ENCODE measurements at regions not wholly inside any gene's neighbourhood (a gene's known extent, or its start where the extent isn't known, plus 50 kb on each side); places are given as distances from the start of the nearest gene placed in this dataset.

GRCh38 chr22:48639021-48639795, 1188.5 kb downstream of the BRD1 start:
- TF ChIP-seq CTCF (IDR thresholded peaks at IDR 0.05; ENCODE audit: low read depth, low read length, missing control alignments): no peak
- in situ Hi-C loops (cut with HindIII; ENCODE audit: low sequenced_read_pairs): no loop called here

GRCh38 chr22:48637231-48637630, 1190.4 kb downstream of the BRD1 start:
- no peak for DNase-seq (ENCODE audit: low read depth)
- no peak overlapping the region for H3K4me3 ChIP-seq (ENCODE audit: low read depth, low read length)
- no peak for TF ChIP-seq CTCF (IDR thresholded peaks at IDR 0.05; ENCODE audit: low read depth, low read length, missing control alignments)
- in situ Hi-C loops (cut with HindIII; ENCODE audit: low sequenced_read_pairs): no loop called here

More at GRCh38 chr22:48639021-48639795, 1188.5 kb downstream of the BRD1 start:
- no peak overlapping the region for H3K4me3 ChIP-seq (ENCODE audit: low read depth, low read length)
- no peak for DNase-seq (ENCODE audit: low read depth)

- in situ Hi-C loops (cut with HindIII; ENCODE audit: low sequenced_read_pairs): no loop called here
- no peak overlapping the region for H3K4me3 ChIP-seq (ENCODE audit: low read depth, low read length)
- TF ChIP-seq CTCF (IDR thresholded peaks at IDR 0.05; ENCODE audit: low read depth, low read length, missing control alignments): no peak
- DNase-seq (ENCODE audit: low read depth): no peak
These were observed 1190.9 kb downstream of the BRD1 start for GRCh38 chr22:48636746-48637145.

GRCh38 chr22:48635816-48636215, 1191.9 kb downstream of the BRD1 start:
- no peak for TF ChIP-seq CTCF (IDR thresholded peaks at IDR 0.05; ENCODE audit: low read depth, low read length, missing control alignments)
- H3K4me3 ChIP-seq (ENCODE audit: low read depth, low read length): no peak overlapping the region
- in situ Hi-C loops (cut with HindIII; ENCODE audit: low sequenced_read_pairs): no loop called here
- no peak for DNase-seq (ENCODE audit: low read depth)

GRCh38 chr22:48635031-48635430, 1192.6 kb downstream of the BRD1 start:
- TF ChIP-seq CTCF (IDR thresholded peaks at IDR 0.05; ENCODE audit: low read depth, low read length, missing control alignments): no peak
- DNase-seq (ENCODE audit: low read depth): no peak
- H3K4me3 ChIP-seq (ENCODE audit: low read depth, low read length): no peak overlapping the region
- in situ Hi-C loops (cut with HindIII; ENCODE audit: low sequenced_read_pairs): no loop called here

GRCh38 chr22:48633996-48634836, 1193.5 kb downstream of the BRD1 start:
- no peak for TF ChIP-seq CTCF (IDR thresholded peaks at IDR 0.05; ENCODE audit: low read depth, low read length, missing control alignments)
- no peak overlapping the region for H3K4me3 ChIP-seq (ENCODE audit: low read depth, low read length)
- no peak for DNase-seq (ENCODE audit: low read depth)
- in situ Hi-C loops (cut with HindIII; ENCODE audit: low sequenced_read_pairs): no loop called here
